OCI-LY7 (cell line): ENCODE measurements at regions not wholly inside any gene's neighbourhood (a gene's known extent, or its start where the extent isn't known, plus 50 kb on each side); places are given as distances from the start of the nearest gene placed in this dataset.

Experiments used
- BruUV-seq: library from RNA; stranded (reverse); fragments of 400-500 nt; replicated peaks from 2 replicates; lab custom pipeline; 2021; lab: Mats Ljungman, UMichigan
- CTCF ChIA-PET: fragments of 300-600 bp; sonication (Branson Sonifier 250); formaldehyde crosslinking; loops from one replicate; lab custom pipeline; 2022; ENCODE audit warnings: antibody characterized with exemption; ENCODE audit not compliant: unreplicated experiment; lab: Charles Lee
- POLR2A ChIA-PET: fragments of 300-600 bp; sonication (Branson Sonifier 250); formaldehyde crosslinking; loops from one replicate; lab custom pipeline; 2022; ENCODE audit warnings: antibody characterized with exemption; lab: Charles Lee
- DNase-seq: peaks from one replicate; pipeline ENCODE4 v3.0.0-alpha.2; 2015; ENCODE audit warnings: low spot score
- H2AFZ ChIP-seq: fragments of 200-600 bp; sonication (generic), shearing (Covaris generic); 2 replicates; pipeline ENCODE4 v1.6.1; 2014; ENCODE audit warnings: mild to moderate bottlenecking, antibody characterized with exemption, low read length, moderate library complexity
- H3K27ac ChIP-seq: fragments of 200-600 bp; sonication (generic); 2 replicates; pipeline ENCODE4 v1.5.1; 2014; ENCODE audit warnings: mixed run types, low read depth, mild to moderate bottlenecking, moderate library complexity, low read length, inconsistent platforms; ENCODE audit not compliant: poor library complexity, severe bottlenecking
- H3K36me3 ChIP-seq: fragments of 200-600 bp; sonication (generic); 2 replicates; pipeline ENCODE4 v1.6.1; 2014; ENCODE audit warnings: mild to moderate bottlenecking, antibody characterized with exemption, low read length, moderate library complexity, mixed read lengths; ENCODE audit not compliant: insufficient read depth
- H3K4me1 ChIP-seq: fragments of 200-600 bp; sonication (generic); 2 replicates; pipeline ENCODE4 v1.5.1; 2014; ENCODE audit warnings: mild to moderate bottlenecking, low read length; ENCODE audit not compliant: insufficient read depth, poor library complexity, severe bottlenecking
- H3K4me2 ChIP-seq: fragments of 200-600 bp; sonication (generic); 2 replicates; pipeline ENCODE4 v1.6.1; 2014; ENCODE audit warnings: mild to moderate bottlenecking, low read length
- H3K4me3 ChIP-seq: fragments of 200-600 bp; sonication (generic); 2 replicates; pipeline ENCODE4 v1.5.1; 2014; ENCODE audit warnings: mild to moderate bottlenecking, low read depth, low read length; ENCODE audit not compliant: poor library complexity, severe bottlenecking
- H3K79me2 ChIP-seq: fragments of 200-600 bp; sonication (generic); 2 replicates; pipeline ENCODE4 v1.6.1; 2016; ENCODE audit warnings: low read depth, mild to moderate bottlenecking, low read length, moderate library complexity, mixed read lengths; ENCODE audit not compliant: insufficient read depth
- H3K9me2 ChIP-seq: fragments of 200-600 bp; sonication (generic); 2 replicates; pipeline ENCODE4 v1.6.1; 2016; ENCODE audit warnings: mild to moderate bottlenecking, low read length, mixed read lengths; ENCODE audit not compliant: insufficient read depth
- H3K9me3 ChIP-seq: fragments of 200-600 bp; sonication (generic); 2 replicates; pipeline ENCODE4 v1.6.1; 2014; ENCODE audit warnings: mild to moderate bottlenecking, mixed run types, low read length, mixed read lengths
- H4K20me1 ChIP-seq: fragments of 200-600 bp; sonication (generic); 2 replicates; pipeline ENCODE4 v1.6.1; 2014; ENCODE audit warnings: mild to moderate bottlenecking, antibody characterized with exemption, low read length, moderate library complexity, mixed read lengths; ENCODE audit not compliant: insufficient read depth
- CTCF ChIP-seq: fragments of 200-600 bp; sonication (generic); conservative IDR thresholded peaks from 2 replicates; pipeline ENCODE4 v1.5.1; 2014; ENCODE audit warnings: mild to moderate bottlenecking, antibody characterized with exemption, low read length, moderate library complexity, mixed read lengths
- EZH2phosphoT487 ChIP-seq: fragments of 200-600 bp; sonication (generic); IDR thresholded peaks from 2 replicates; pipeline ENCODE4 v1.6.1; 2018; ENCODE audit warnings: low read depth, borderline replicate concordance, mild to moderate bottlenecking, mixed run types, antibody characterized with exemption, low read length, moderate library complexity, mixed read lengths
- intact Hi-C: fragments of 100-400 bp; cut with micrococcal nuclease; formaldehyde crosslinking; loops from one replicate; pipeline ENCODE4 v1.10.0; 2022; ENCODE audit not compliant: unreplicated experiment

- no peaks in the 10 kb centered on the region for H3K4me1 ChIP-seq
- H3K27ac ChIP-seq: no peak overlapping the region
- CTCF ChIA-PET: interaction anchor here (1.2 kb wide), 1 partner anchor 8 kb away, joined by 3 read pairs; no protein-coding TSS in a partner anchor
- intact Hi-C loops: loop anchor here (2.0 kb wide), 1 partner anchor 192 kb away; no protein-coding TSS in a partner anchor
- H3K9me3 ChIP-seq: no peaks in the 10 kb centered on the region
- H4K20me1 ChIP-seq: no peaks in the 10 kb centered on the region
- BruUV-seq: no TSS peak
- H3K4me3 ChIP-seq: no peak overlapping the region
- POLR2A ChIA-PET: interaction anchor here (0.6 kb wide), 1 partner anchor 318 kb away, joined by 4 read pairs; no protein-coding TSS in a partner anchor
- peak; percentile 47 for DNase-seq
- TF ChIP-seq EZH2phosphoT487: no peak
- TF ChIP-seq CTCF: peak; percentile 85
- no peaks in the 10 kb centered on the region for H3K36me3 ChIP-seq
- H3K9me2 ChIP-seq: no peaks in the 10 kb centered on the region
- H3K4me2 ChIP-seq: no peak overlapping the region
- H2AFZ ChIP-seq: no peak overlapping the region
- H3K79me2 ChIP-seq: no peaks in the 10 kb centered on the region
These were observed 181.6 kb upstream of the NEBL start for GRCh38 chr10:21078410-21079329.

GRCh38 chr10:21077681-21078080 is 180.6 kb upstream of the NEBL start:
- H3K79me2 ChIP-seq: no peaks in the 10 kb centered on the region
- H3K4me3 ChIP-seq: no peak overlapping the region
- intact Hi-C loops: loop anchor here (2.0 kb wide), 1 partner anchor 193 kb away; no protein-coding TSS in a partner anchor
- no peaks in the 10 kb centered on the region for H3K9me2 ChIP-seq
- no peaks in the 10 kb centered on the region for H4K20me1 ChIP-seq
- no peaks in the 10 kb centered on the region for H3K36me3 ChIP-seq
- BruUV-seq: no TSS peak
- no peak overlapping the region for H3K27ac ChIP-seq
- no peaks in the 10 kb centered on the region for H3K9me3 ChIP-seq
- no peak overlapping the region for H2AFZ ChIP-seq
- no peak for DNase-seq
- H3K4me1 ChIP-seq: no peaks in the 10 kb centered on the region
- ChIA-PET CTCF (no interaction called here), POLR2A (no interaction called here)
- no peak overlapping the region for H3K4me2 ChIP-seq
- TF ChIP-seq EZH2phosphoT487 (no peak), CTCF (no peak)

DNA sequence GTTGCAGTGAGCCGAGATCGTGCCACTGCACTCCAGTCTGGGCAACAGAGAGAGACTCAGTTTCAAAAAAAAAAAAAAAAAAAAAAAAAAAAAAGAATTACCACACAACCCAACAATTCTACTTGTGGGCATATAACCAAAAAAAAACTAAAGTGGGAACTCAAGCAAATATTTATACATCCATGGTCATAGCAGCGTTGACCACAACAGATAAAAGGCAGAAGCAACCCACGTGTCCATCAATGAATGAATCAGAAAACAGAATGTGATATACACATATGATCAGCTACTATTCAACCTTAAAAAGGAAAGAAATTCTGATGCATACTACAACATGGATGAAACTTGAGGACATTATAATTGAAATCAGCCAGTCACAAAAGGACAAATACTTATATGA is 179.3 kb upstream of the NEBL start:
- ChIA-PET POLR2A (interaction anchor here (0.6 kb wide), 2 partner anchors 260 to 1027 kb away, joined by 3 to 4 read pairs; no protein-coding TSS in a partner anchor), CTCF (no interaction called here)
- Histone ChIP-seq H3K79me2 (no peaks in the 10 kb centered on the region), H3K4me1 (no peaks in the 10 kb centered on the region), H3K27ac (no peak overlapping the region), H4K20me1 (no peaks in the 10 kb centered on the region), H3K4me3 (no peak overlapping the region), H2AFZ (no peak overlapping the region), H3K36me3 (no peaks in the 10 kb centered on the region), H3K9me2 (no peaks in the 10 kb centered on the region), H3K4me2 (no peak overlapping the region), H3K9me3 (no peaks in the 10 kb centered on the region)
- intact Hi-C loops: no loop called here
- BruUV-seq: no TSS peak
- no peak for DNase-seq
- no peak for TF ChIP-seq CTCF
